22Rv1 (cell line): ENCODE measurements at regions not wholly inside any gene's neighbourhood (a gene's known extent, or its start where the extent isn't known, plus 50 kb on each side); places are given as distances from the start of the nearest gene placed in this dataset.
A peak's percentile ranks its signal among the peaks of the same experiment; 100 is the strongest.
"Not testable (repeated sequence)": the region's sequence is repeated elsewhere in the genome, so short reads cannot be mapped to it uniquely, and the experiment has no call there.

ENCODE experiments used
- H3K27ac ChIP-seq: fragments of 450-650 bp; 2 replicates; pipeline ENCODE4 v1.5.1; 2017
- ZFX ChIP-seq: fragments of 450-650 bp; IDR thresholded peaks from 2 replicates; pipeline ENCODE4 v1.6.1; 2017; ENCODE audit warnings: antibody characterized with exemption, borderline replicate concordance
- TF ChIP-seq, protein P1 (sequence below): fragments of 450-650 bp; IDR thresholded peaks from 2 replicates; pipeline ENCODE4 v1.5.1; 2017; ENCODE audit warnings: mild to moderate bottlenecking

- H3K27ac ChIP-seq: no peak overlapping the region
- TF ChIP-seq ZFX: no peak
- TF ChIP-seq, protein P1, sequence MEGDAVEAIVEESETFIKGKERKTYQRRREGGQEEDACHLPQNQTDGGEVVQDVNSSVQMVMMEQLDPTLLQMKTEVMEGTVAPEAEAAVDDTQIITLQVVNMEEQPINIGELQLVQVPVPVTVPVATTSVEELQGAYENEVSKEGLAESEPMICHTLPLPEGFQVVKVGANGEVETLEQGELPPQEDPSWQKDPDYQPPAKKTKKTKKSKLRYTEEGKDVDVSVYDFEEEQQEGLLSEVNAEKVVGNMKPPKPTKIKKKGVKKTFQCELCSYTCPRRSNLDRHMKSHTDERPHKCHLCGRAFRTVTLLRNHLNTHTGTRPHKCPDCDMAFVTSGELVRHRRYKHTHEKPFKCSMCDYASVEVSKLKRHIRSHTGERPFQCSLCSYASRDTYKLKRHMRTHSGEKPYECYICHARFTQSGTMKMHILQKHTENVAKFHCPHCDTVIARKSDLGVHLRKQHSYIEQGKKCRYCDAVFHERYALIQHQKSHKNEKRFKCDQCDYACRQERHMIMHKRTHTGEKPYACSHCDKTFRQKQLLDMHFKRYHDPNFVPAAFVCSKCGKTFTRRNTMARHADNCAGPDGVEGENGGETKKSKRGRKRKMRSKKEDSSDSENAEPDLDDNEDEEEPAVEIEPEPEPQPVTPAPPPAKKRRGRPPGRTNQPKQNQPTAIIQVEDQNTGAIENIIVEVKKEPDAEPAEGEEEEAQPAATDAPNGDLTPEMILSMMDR: no peak
Observed at GRCh38 chr19:28130066-28130511, 1082.9 kb downstream of the UQCRFS1 start.

DNA sequence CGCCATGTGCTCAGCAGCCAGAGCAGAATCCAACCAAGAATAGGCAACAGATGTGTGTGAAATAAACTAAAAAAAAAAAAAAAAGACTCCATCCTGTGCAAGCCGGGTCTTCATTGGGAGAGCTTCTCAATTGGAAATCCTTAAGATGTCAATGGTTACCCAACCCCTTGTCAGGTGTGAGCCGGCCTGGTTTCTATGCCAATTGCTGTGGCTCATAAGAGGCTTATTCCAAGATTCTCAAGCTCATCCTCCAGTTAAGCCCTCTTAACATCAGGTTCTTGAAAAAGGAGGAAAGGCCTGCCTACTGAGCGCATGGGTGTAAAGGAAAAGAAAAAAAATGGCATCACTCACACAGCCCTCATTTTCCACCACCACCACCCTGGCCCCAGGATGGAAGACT, 1084.6 kb downstream of the UQCRFS1 start:
- TF ChIP-seq, protein P1: no peak
- no peak for TF ChIP-seq ZFX
- no peak overlapping the region for H3K27ac ChIP-seq

DNA sequence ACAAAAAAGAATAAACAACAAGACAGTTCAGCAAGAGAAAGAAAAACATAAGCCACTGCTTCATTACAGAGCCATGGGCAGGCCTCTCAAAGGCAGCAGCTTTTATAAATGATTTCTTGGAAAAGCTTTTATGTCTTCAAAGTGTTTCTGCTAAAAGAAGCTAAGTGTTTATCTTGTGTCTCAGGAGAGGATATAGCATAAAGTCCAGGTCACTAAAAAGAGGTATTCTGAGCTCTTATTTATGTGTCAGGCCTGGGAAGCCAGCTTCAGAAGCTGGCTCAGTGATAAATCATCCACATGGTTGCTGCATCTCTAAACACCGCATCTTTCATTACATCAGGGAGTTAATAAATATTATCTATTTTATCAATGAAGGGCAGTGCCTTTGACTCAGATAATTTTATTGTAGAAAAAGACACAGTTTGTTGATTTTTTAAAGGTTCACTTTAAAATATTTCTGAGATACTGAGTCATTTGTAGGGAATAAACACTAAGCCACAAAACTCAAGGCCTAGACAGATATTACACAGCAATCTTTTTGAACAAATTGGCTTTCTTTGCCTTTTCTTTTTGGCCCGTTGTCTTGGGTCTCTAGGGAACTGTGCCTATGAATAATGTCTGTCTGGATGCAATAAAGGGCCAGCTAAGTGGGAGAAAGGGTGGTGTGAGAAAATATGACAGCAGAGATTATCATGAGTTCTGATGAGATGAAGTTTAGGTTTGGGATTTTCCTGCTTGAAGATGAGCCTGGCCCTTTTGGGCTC, 1086.6 kb downstream of the UQCRFS1 start:
- no peak for TF ChIP-seq ZFX
- TF ChIP-seq, protein P1: no peak
- no peak overlapping the region for H3K27ac ChIP-seq

DNA sequence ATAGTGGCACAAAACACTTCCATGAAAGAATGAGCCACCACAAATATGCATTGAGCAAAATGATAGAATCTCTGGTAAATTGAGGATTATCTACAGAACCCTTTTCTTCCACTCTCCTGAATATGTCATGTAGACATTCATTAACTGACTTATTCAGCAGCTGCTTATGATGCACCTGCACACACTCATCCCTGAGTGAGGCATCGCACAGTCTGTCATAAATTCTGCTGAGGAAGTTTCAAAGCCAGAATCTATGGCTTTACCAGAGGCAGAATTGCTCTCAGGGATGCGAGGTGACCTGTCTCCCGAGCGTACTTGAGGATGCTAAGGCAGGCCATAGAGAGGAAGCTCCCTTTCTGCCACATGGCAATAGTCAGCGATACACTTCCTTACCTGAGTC, 1090.2 kb downstream of the UQCRFS1 start:
- TF ChIP-seq ZFX: no peak
- TF ChIP-seq, protein P1: no peak
- no peak overlapping the region for H3K27ac ChIP-seq

- TF ChIP-seq ZFX: no peak
- TF ChIP-seq, protein P1: no peak
- no peak overlapping the region for H3K27ac ChIP-seq
Observed at GRCh38 chr19:28118235-28118634, 1094.7 kb downstream of the UQCRFS1 start.

DNA sequence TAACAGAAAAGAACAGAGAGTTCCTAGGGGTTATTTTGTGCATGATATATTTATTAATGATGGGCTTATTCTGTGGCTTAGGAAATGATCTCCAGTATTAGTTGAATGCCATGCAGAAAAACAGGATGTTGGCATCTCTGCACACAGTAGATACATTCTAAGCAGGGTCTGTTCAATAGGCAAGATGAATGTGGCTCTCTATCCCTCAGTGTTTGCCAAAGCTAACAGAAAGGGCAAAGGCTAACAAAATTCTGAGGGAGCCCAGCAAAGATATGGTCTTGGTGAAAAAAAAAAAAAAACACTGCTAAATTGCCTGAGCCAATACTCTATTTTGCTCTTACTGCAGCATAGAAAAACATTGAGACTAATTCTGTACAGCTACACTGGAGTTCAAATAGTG, 1095.8 kb downstream of the UQCRFS1 start:
- no peak for TF ChIP-seq ZFX
- TF ChIP-seq, protein P1: no peak
- 0 out of 2 replicates have a peak overlapping the region, but pooled peaks have one; percentile 5 for H3K27ac ChIP-seq

DNA sequence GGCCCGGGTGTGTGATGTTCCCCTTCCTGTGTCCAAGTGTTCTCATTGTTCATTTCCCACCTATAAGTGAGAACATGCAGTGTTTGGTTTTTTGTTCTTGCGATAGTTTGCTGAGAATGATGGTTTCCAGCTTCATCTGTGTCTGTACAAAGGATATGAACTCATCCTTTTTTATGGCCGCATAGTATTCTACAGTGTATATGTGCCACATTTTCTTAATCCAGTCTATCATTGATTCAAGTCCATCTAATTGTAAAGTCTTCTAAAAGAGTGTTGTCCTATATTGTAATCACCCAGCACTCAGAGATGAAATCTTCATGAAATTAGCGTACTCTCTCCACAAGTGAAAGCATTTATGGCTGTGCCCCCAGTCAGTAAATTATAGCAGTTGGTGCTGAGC, 1096.6 kb downstream of the UQCRFS1 start:
- not testable (repeated sequence) for H3K27ac ChIP-seq

GRCh38 chr19:28103921-28104320, 1109.0 kb downstream of the UQCRFS1 start:
- TF ChIP-seq, protein P1: no peak
- no peak for TF ChIP-seq ZFX
- H3K27ac ChIP-seq: no peak overlapping the region

GRCh38 chr19:28084659-28085157, 1128.2 kb downstream of the UQCRFS1 start:
- not testable (repeated sequence) for H3K27ac ChIP-seq
